ENCODE measurements at regions not wholly inside any gene's neighbourhood (a gene's known extent, or its start where the extent isn't known, plus 50 kb on each side); places are given as distances from the start of the nearest gene placed in this dataset.

DNA sequence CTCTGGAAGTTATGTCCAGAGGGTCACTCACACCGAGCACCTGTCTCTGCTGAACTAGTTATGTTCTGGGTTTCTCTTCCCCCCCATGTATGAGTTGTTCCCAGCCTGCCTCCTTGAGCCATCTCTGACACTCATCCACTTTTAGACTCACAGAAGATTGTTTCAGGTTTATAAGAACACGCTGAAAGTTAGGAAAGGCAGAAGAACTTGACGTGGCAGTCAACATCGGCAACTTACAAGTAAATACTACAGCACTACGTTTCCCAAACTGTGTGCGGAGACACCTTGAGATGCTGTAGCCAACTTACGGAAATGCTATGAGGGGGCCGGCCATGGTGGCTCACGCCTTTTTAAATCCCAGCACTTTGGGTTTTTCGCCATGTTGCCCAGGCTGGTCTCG lies 318.0 kb downstream of the ZNF621 start:
- H3K4me3 Mint-ChIP-seq: no peak overlapping the region
- DNase-seq: no peak

DNA sequence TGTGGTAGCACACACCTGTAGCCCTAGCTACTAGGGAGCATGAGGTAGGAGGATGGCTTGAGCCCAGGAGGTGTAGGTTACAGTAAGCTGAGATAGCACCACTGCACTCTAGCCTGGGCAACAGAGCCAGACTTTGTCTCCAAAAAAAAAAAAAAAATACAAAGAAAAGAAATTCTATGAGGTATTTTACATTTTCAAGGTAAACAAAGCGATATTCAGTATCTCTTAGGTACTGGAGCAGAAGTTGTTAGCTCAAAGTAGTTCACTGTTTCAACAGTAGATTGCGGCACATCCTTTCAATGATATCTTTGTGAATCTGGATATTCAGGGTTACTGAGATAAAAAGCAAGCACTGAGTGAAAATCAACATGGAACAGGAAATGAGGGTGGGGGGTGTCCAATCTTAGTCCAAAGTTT lies 318.5 kb downstream of the ZNF621 start:
- ATAC-seq (ENCODE audit: low read depth): no peak
- no peaks in the 10 kb centered on the region for H3K9me3 Mint-ChIP-seq
- ChIA-PET CTCF (no interaction called here), POLR2A (no interaction called here)
- TF ChIP-seq, protein P1, sequence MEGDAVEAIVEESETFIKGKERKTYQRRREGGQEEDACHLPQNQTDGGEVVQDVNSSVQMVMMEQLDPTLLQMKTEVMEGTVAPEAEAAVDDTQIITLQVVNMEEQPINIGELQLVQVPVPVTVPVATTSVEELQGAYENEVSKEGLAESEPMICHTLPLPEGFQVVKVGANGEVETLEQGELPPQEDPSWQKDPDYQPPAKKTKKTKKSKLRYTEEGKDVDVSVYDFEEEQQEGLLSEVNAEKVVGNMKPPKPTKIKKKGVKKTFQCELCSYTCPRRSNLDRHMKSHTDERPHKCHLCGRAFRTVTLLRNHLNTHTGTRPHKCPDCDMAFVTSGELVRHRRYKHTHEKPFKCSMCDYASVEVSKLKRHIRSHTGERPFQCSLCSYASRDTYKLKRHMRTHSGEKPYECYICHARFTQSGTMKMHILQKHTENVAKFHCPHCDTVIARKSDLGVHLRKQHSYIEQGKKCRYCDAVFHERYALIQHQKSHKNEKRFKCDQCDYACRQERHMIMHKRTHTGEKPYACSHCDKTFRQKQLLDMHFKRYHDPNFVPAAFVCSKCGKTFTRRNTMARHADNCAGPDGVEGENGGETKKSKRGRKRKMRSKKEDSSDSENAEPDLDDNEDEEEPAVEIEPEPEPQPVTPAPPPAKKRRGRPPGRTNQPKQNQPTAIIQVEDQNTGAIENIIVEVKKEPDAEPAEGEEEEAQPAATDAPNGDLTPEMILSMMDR (IDR thresholded peaks at IDR 0.05): no peak
- H3K27me3 Mint-ChIP-seq: no peaks in the 10 kb centered on the region
- intact Hi-C loops (cut with micrococcal nuclease): no loop called here
- no peak overlapping the region for H3K4me3 Mint-ChIP-seq
- no peak overlapping the region for H3K27ac Mint-ChIP-seq
- H3K36me3 Mint-ChIP-seq (ENCODE audit: low read depth): no peaks in the 10 kb centered on the region
- H3K4me1 Mint-ChIP-seq: no peaks in the 10 kb centered on the region
- no peak for DNase-seq

More for the DNA sequence above, 318.0 kb downstream of the ZNF621 start:
- intact Hi-C loops (cut with micrococcal nuclease): no loop called here
- H3K27ac Mint-ChIP-seq: no peak overlapping the region
- no peaks in the 10 kb centered on the region for H3K36me3 Mint-ChIP-seq (ENCODE audit: low read depth)
- no peaks in the 10 kb centered on the region for H3K4me1 Mint-ChIP-seq
- TF ChIP-seq, protein P1 (IDR thresholded peaks at IDR 0.05): no peak
- H3K9me3 Mint-ChIP-seq: no peaks in the 10 kb centered on the region
- H3K27me3 Mint-ChIP-seq: no peaks in the 10 kb centered on the region
- ATAC-seq (ENCODE audit: low read depth): no peak
- POLR2A ChIA-PET: no interaction called here
- CTCF ChIA-PET: no interaction called here

DNA sequence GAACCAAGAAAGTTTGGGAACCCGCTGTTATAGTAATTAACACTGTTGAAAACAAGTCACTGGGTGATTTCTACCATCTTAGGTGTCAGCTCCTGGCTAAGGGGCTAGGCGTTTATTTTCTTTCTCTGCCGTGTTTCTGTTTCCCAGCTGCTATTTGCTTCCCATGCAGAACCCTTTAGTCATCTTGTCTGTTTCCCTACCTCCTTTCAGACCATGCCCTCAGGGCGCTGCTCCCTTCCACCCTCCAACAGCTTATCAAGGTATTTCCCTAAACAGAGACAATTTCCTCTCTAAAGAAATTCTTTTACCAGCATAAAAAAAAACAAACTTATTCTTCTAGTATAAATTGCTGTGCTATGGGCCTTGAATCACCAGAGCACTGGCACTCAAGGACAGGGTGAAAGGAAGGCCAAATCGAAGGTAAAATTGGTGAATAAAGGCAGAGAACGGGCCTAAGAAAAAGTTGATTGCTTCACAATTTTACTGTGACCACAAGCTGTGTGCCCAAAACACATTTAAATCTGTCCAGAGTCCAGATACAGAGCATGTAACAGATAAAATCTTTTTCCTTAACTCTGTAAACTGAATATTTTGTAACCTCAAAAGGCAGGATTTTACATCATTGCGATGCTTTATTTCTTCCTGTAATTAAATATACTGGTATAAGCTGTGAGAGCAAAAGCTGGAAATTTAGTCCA lies 319.2 kb downstream of the ZNF621 start:
- H3K27ac Mint-ChIP-seq: no peak overlapping the region
- H3K9me3 Mint-ChIP-seq: no peaks in the 10 kb centered on the region
- TF ChIP-seq, protein P1 (IDR thresholded peaks at IDR 0.05): no peak
- ATAC-seq (ENCODE audit: low read depth) (no peak), DNase-seq (no peak)
- no peak overlapping the region for H3K4me3 Mint-ChIP-seq
- H3K36me3 Mint-ChIP-seq (ENCODE audit: low read depth): no peaks in the 10 kb centered on the region
- ChIA-PET CTCF (no interaction called here), POLR2A (no interaction called here)
- intact Hi-C loops (cut with micrococcal nuclease): no loop called here
- no peaks in the 10 kb centered on the region for H3K4me1 Mint-ChIP-seq
- no peaks in the 10 kb centered on the region for H3K27me3 Mint-ChIP-seq

DNA sequence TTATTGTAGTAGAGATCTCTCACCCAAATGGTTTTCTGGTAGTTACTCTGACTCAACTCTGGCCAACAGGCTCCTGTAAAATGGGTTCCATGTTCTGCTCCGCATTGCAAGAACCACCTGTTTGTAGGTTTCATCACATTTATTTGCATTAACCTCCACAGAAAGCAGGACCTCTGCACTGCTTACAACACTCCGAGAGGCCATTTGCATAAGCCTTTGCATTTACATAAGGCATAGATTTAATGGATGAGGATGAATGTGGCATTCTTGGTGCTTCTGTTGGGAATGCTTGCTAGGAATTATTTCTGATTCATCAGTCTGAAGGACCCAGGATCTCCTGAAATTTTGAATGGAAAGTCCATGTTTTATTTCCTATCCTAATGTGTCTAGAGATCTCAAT lies 320.1 kb downstream of the ZNF621 start:
- TF ChIP-seq, protein P1 (IDR thresholded peaks at IDR 0.05): no peak
- Mint-ChIP-seq H3K36me3 (ENCODE audit: low read depth) (no peaks in the 10 kb centered on the region), H3K4me3 (no peak overlapping the region), H3K27ac (no peak overlapping the region), H3K4me1 (no peaks in the 10 kb centered on the region), H3K9me3 (no peaks in the 10 kb centered on the region), H3K27me3 (no peaks in the 10 kb centered on the region)
- intact Hi-C loops (cut with micrococcal nuclease): no loop called here
- ChIA-PET CTCF (no interaction called here), POLR2A (no interaction called here)
- DNase-seq (no peak), ATAC-seq (ENCODE audit: low read depth) (no peak)

DNA sequence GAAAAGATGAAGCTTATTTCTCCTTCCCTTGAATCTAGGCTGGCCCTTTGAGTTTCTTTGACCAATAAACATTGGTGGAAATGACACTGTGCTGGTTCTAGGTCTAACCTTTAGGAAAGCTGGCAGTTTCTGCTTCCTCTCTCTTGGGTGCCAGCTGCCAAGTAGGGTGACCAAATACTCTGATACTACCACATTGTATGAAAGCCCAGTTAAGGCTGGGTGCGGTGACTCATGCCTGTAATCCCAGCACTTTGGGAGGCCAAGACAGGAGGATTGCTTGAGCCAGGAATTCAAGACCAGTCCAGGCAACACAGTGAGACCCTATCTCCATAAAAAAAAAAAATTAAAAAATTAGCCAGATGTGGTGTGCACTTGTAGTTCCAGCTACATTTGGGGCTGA lies 320.7 kb downstream of the ZNF621 start:
- TF ChIP-seq, protein P1 (IDR thresholded peaks at IDR 0.05): no peak
- CTCF ChIA-PET: no interaction called here
- no peaks in the 10 kb centered on the region for H3K27me3 Mint-ChIP-seq
- no peaks in the 10 kb centered on the region for H3K9me3 Mint-ChIP-seq
- ATAC-seq (ENCODE audit: low read depth) (no peak), DNase-seq (no peak)
- no peak overlapping the region for H3K4me3 Mint-ChIP-seq
- intact Hi-C loops (cut with micrococcal nuclease): no loop called here
- POLR2A ChIA-PET: no interaction called here
- H3K27ac Mint-ChIP-seq: no peak overlapping the region
- no peaks in the 10 kb centered on the region for H3K36me3 Mint-ChIP-seq (ENCODE audit: low read depth)
- no peaks in the 10 kb centered on the region for H3K4me1 Mint-ChIP-seq
